Heart left ventricle (tissue), 13 donors: ENCODE measurements at regions not wholly inside any gene's neighbourhood (a gene's known extent, or its start where the extent isn't known, plus 50 kb on each side); places are given as distances from the start of the nearest gene placed in this dataset.

Experiments used
- CTCF ChIP-seq, 12 donors: fragments of 200-600 bp; sonication (generic) in 4 of 12; IDR thresholded peaks; one replicate each; pipeline versions ENCODE4 v1.5.0 to v1.8.0; 2018 to 2022; ENCODE audit warnings: antibody characterized with exemption in 12 of 12, mild to moderate bottlenecking in 5 of 12
- POLR2A ChIP-seq, 2 donors: fragments of 450-650 bp; IDR thresholded peaks; one replicate each; pipeline ENCODE4 v1.6.1; 2017; ENCODE audit warnings: antibody characterized with exemption in 2 of 2, mild to moderate bottlenecking in 2 of 2, moderate library complexity in 2 of 2
- donor health status: ischemic (EF 13 %, LVEDD 7.1; RV severe dilation, severe dysfunction).
- donor health status: DM: no; HTN: yes; CAD: no.
- donor health status: DM: no; HTN: no; CAD: no.
- donor health status: ischemic (EF 25% LVEDD 6.9; RV normal size, moderate dysfunction).
- donor health status: ischemic (EF 25% LVEDD 5.7; RV mildly dilated, moderate dysfunction).
- donor health status: ischemic (EF 35%, LVEDD 5.7; RV mildly dilated, moderate dysfunction).
- donor health status: nonischemic (EF 11% LVEDD 7.7; RV severe dilation, severe dysfunction).
- donor health status: DM: yes; HTN: yes; CAD: no.
- donor health status: PGD.
- donor health status: ischemic (EF 29% LVEDD 5.4; RV normal size, mild dysfunction).
- donor health status: nonischemic (EF 23%, LVEDD 6.1; RV moderate dilation, normal function).

DNA sequence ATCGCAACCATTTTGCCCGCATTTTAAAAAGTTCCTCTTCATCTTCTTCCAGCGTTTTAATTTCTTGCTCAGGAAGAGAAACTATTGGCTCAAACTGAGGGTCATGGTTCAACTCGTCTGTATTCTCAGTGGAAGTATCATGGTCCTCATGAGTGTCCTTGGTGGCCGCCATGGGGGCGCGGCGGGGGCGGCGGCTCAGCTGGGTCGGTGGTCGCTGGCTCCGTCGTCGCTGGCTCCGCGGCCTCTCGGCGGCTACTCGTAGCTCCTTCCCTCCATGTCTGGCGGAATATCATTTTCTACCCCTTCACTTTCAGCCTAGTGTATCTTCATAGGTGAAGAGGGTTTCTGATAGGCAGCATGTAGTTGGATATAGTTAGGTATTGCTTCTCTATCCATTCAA lies 492.0 kb upstream of the MAGEB18 start:
- TF ChIP-seq POLR2A (IDR thresholded peaks at IDR 0.05) (no peak), CTCF (IDR thresholded peaks at IDR 0.05) (no peak)
